Omental fat pad (tissue), 3 donors: ENCODE measurements at regions not wholly inside any gene's neighbourhood (a gene's known extent, or its start where the extent isn't known, plus 50 kb on each side); places are given as distances from the start of the nearest gene placed in this dataset.

Experiments used
- ATAC-seq: fragments of 150-250 bp; one replicate; pipeline ENCODE4 v1.9.1; 2016; ENCODE audit warnings: mild to moderate bottlenecking, moderate library complexity; ENCODE audit not compliant: low FRiP score
- DNase-seq: peaks from one replicate; pipeline ENCODE4 v3.0.0-alpha.2; 2019; ENCODE audit warnings: low spot score
- TF ChIP-seq, protein P1 (sequence below), 3 donors: fragments of 450-650 bp; IDR thresholded peaks; one replicate each; pipeline ENCODE4 v1.5.1; 2016 to 2017; ENCODE audit warnings: antibody characterized with exemption in 3 of 3, mild to moderate bottlenecking in 3 of 3, moderate library complexity in 2 of 3

DNA sequence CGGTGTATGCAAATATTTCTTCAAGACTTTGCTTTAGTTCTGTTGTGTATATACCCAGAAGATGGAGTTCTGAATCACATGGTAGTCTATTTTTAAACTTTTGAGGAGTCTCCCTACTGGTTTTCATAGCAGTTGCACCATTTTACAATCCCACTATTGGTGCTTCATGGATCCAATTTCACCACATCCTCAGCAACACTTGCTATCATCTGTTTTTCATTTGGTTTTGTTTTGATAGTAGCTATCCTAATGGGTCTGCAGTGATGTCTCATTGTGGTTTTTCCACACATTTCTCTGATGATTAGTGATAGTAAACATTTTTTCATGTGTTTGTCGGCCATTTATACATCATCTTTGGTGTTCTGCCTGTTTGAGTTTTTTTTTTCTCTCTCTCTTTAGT lies 1339.3 kb downstream of the EFNA5 start:
- no peak for DNase-seq
- TF ChIP-seq, protein P1, sequence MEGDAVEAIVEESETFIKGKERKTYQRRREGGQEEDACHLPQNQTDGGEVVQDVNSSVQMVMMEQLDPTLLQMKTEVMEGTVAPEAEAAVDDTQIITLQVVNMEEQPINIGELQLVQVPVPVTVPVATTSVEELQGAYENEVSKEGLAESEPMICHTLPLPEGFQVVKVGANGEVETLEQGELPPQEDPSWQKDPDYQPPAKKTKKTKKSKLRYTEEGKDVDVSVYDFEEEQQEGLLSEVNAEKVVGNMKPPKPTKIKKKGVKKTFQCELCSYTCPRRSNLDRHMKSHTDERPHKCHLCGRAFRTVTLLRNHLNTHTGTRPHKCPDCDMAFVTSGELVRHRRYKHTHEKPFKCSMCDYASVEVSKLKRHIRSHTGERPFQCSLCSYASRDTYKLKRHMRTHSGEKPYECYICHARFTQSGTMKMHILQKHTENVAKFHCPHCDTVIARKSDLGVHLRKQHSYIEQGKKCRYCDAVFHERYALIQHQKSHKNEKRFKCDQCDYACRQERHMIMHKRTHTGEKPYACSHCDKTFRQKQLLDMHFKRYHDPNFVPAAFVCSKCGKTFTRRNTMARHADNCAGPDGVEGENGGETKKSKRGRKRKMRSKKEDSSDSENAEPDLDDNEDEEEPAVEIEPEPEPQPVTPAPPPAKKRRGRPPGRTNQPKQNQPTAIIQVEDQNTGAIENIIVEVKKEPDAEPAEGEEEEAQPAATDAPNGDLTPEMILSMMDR (IDR thresholded peaks at IDR 0.05): no peak
- ATAC-seq: no peak

DNA sequence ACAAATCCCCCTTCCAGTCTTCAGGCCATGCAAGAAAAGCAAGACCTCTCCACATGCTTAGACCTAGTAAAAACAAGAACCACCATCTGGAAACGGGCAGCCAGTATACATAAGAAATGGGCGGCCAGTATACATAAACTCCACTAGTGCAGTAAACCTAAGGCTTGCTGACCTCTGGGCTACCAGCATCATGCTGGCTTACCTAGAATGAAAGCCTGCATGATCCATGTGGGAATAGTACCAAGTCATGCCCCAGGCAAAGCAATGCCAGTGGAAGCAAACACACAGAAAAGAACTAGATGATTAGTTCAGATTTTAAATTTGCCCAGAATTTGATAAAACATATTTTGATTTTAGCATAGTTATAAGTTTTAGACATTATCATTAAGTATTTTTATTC lies 1346.4 kb downstream of the EFNA5 start:
- DNase-seq (no peak), ATAC-seq (no peak)
- TF ChIP-seq, protein P1 (IDR thresholded peaks at IDR 0.05): no peak

DNA sequence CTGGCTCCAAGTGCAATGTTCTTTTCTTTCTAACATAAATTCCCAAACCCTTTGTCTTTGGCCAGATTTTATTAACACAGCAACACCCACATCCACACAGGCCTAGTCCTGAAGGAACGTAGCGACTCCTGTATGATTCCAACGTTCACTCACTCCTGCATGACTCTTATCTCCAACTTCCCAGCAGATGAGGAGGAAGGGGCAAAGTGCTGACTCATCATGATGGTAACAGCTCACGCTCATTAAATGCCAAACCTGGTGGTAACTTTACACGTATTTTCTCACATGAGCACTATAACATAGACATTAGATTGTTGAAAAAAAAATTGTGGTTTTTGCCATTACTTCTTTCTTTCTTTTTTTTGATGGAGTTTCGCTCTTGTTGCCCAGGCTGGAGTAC lies 1349.5 kb downstream of the EFNA5 start:
- TF ChIP-seq, protein P1 (IDR thresholded peaks at IDR 0.05): no peak
- DNase-seq (no peak), ATAC-seq (no peak)

DNA sequence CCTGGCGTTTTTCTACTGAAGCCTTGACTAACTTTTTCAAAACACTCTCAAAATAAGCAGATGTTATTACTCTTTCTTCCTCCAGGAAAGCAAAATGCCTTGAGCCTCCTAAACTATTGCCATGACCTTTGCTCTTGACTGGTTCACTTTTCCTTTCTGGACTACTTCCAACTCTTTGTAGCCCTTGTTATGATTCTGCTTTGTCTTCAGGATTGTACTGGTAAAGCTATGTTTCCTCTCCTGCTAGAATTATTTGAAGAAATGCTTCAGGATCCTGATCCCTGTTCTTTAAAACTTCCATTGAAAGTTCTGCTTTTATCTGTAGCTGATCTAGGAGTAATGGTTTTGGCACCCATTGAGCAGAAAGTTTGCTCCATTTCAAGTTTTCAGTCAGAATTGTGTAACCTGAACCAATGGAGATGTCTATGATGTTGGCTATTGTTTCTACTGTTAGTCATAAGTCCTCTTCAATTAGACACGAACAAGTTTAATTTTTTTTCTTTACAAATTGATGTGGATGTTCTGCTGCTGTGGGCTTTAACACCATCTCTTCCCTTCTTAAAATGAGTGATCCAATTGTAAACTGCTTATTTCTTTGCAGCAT lies 1356.4 kb downstream of the EFNA5 start:
- ATAC-seq (no peak), DNase-seq (no peak)
- TF ChIP-seq, protein P1 (IDR thresholded peaks at IDR 0.05): no peak

DNA sequence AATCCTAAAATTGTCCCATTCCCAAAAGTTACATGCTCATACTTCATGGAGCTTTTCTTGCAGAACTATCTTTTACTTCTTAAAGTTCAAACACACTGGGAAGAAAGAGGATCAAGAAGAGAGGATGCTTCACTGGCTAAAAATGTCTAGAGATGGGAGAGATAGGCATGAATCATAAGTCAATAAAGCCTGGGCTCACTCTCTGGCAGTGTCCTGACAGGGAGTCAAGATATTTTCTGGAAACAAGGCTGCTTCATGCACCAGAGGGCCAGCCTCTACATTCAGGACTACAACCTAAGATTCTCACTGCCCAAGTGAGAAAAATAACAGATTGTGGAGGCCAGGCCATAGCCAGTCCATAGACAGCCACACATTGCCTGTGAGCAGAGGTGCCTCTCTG lies 1358.4 kb downstream of the EFNA5 start:
- TF ChIP-seq, protein P1 (IDR thresholded peaks at IDR 0.05): no peak
- no peak for ATAC-seq
- no peak for DNase-seq

DNA sequence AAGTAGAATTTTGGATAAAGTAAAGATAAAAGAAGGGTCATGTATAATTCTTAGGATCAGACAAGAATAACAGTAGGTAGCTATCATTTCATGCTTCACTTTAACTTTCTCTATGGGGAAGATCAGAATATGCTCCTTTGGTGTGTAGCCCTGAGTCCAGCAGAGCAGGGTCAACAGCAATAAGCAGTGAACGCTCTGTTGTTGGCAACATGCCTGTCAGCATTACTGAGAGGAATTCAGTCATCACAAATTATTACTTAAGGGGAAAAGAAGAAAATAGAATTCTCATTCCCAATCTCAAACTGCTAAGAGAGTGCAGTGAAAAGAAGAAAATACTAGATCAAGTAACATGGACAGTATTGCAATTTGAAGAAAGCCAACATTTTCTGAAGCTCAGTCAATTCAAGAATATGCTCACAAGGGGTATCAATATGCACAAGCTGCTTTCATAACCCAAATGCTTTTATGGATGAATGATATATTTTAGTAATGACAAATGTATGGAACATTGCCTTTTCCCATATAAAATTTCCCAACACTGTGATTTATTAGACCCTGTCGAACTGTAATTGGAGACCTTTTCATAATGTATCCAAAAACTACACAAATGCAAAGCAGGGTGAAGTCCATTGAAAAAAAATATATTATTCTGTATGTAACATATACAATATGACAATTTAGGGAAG lies 1359.4 kb downstream of the EFNA5 start:
- TF ChIP-seq, protein P1 (IDR thresholded peaks at IDR 0.05): no peak
- no peak for ATAC-seq
- DNase-seq: no peak

DNA sequence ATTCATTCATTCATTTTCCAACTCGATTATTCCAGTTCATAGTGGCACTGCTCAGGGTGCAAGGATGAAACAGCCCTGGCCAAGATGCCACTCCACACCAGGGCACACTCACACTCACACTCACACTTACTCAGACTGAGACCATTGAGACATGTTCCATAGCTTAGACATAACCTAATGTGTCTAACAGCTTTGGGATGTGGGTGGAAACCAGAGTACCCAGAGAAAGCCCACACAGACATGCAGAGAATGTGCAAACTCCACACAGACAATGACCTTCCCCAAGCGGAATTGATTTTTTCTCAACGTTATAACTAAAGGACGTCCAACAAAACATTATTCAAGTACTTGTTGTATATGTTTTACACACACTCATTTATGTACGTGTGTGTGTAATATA lies 1363.5 kb downstream of the EFNA5 start:
- TF ChIP-seq, protein P1 (IDR thresholded peaks at IDR 0.05): no peak
- DNase-seq: no peak
- no peak for ATAC-seq
